SKM-1 (cell line): ENCODE measurements at regions not wholly inside any gene's neighbourhood (a gene's known extent, or its start where the extent isn't known, plus 50 kb on each side); places are given as distances from the start of the nearest gene placed in this dataset.

Experiments used
- DNase-seq: peaks from one replicate; lab custom pipeline; 2025; ENCODE audit not compliant: unreplicated experiment; lab: John Stamatoyannopoulos, UW

DNA sequence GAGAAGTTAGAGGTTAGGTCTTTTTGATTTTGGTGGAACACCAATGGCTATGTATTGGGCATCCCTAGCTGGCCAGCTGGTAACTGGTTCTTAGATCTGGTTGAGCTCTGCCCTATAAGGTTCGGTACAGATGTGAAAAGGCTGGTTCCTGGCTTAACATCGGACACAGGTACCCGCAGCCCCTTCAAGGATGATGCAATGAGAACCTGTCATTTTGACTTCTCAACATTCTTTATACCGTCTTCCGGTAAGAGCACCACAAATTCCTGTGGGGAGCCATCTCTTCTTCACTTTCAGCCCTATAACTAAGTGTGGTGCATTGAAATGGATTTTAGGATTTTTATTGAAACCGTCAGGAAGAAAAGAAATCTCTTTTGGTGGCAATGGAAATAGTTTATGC is 222.8 kb downstream of the ADAMTS9 start:
- DNase-seq: no peak

DNA sequence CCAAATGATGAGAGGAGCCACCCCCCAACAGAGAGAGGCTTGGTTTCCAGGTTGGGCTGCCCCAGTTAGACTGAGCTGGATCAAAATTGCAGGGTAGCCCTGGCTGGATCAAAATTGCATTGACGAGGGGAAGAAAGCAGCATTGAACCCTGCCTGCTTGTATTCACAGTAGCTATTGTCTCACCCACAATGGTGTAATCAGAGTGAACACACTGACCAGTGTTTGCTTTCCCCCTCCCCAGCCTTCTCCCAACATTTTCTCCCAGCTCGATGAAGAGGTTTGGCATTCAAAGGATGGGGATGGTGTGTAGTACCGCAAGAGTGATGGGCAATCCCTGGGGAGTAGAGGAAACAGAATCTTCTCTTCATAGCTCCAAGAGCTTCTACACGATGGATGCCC is 223.8 kb downstream of the ADAMTS9 start:
- no peak for DNase-seq

GRCh38 chr3:64462203-64462602 is 225.6 kb downstream of the ADAMTS9 start:
- no peak for DNase-seq

DNA sequence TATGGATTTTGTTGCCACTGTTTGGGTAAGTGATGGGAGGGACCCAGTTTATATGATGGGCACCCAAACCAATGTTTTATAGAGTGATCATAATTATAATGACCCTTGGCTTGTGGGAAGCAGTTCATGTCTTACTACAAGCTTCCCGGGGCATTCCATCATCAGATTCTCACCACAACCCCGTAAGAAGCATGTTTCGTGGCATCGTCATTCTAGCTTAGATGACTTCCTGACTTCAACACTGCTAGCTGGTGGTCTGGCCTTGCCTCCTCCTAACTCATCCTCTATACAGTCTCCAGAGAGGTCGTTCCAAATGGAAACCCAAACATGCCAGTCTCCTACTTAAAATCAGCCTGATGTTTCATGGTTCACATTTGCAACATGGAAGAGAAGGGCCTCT is 226.9 kb downstream of the ADAMTS9 start:
- no peak for DNase-seq

- DNase-seq: no peak
Observed at GRCh38 chr3:64460141-64460730, 227.6 kb downstream of the ADAMTS9 start.

DNA sequence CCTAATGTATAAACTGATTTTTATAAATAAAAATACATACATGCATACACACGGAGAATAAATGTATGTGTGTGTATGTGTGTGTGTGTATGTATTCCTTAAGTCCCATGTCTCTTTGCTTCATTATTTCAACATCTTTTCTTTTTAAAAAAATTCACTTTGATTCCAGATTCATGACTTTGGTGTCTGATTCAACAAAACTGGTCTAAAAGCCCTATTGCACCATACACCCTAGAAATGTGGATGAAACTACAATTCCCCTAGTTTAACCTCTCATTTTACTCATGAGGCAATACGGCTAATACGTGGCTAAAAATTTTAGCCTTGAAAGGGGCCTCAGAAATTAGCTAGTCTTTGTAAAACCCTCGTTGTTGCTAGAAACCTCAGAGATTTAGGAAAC is 228.1 kb downstream of the ADAMTS9 start:
- DNase-seq: no peak

DNA sequence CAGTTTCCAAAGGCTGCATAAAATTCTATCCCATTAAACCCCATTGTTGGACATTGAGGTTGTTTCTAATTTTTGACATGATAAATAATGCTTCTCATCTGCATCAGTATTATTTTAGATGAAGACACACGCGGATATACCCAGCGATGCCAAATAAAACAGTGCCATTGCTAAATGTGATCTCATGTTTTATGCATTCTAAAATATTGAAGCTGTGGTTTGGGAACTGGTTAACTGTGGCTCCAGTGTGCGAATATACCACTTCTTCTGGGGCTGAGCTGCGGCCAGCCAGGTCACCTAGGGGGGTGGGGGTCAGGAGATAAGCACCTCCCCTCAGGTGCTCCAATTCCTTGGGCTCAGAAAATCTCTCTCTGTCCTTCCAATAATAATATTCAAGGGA is 230.0 kb downstream of the ADAMTS9 start:
- no peak for DNase-seq

DNA sequence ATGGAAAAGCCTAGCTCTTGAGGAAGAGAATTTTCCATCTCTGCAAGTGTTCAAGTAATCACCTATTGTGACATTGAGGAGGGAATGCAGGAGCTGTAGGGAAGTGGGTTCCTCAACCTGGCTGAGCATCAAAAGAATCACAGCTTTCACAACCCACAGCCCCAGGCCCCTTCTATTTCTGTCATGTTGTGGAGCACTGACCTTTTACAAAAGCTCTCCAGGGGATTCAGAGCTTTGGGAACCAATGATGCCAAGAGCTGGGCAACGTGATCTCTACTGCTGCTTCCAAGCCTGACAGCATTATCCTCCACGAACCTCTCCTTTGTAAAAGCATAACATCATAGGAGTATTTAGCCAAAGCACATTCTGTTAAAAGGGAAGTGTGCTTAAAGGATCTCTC is 231.1 kb downstream of the ADAMTS9 start:
- DNase-seq: no peak

GRCh38 chr3:64455351-64455750 is 230.1 kb upstream of the PRICKLE2 start:
- no peak for DNase-seq

- no peak for DNase-seq
Observed at GRCh38 chr3:64454768-64455167, 229.5 kb upstream of the PRICKLE2 start.

DNA sequence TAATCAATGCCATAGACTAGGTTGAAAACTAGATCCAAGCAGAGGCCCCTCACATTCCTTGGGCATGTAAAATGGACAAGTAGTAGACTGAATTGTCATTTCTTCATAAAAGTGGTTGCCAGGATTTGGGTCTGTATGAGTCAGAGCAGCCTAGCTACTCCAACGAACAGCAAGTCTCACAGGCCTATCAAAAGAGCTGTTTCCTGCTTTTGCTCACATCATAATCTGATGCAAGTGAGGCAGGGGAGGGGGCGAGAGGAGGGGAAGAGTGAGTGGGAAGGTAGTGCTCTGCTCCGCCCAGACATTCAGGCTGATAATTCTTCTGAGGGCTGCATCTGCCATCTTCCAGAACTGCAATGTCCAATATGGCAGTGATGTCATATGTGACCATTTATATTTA is 228.9 kb upstream of the PRICKLE2 start:
- DNase-seq: no peak

GRCh38 chr3:64451283-64452012 is 226.2 kb upstream of the PRICKLE2 start:
- no peak for DNase-seq

DNA sequence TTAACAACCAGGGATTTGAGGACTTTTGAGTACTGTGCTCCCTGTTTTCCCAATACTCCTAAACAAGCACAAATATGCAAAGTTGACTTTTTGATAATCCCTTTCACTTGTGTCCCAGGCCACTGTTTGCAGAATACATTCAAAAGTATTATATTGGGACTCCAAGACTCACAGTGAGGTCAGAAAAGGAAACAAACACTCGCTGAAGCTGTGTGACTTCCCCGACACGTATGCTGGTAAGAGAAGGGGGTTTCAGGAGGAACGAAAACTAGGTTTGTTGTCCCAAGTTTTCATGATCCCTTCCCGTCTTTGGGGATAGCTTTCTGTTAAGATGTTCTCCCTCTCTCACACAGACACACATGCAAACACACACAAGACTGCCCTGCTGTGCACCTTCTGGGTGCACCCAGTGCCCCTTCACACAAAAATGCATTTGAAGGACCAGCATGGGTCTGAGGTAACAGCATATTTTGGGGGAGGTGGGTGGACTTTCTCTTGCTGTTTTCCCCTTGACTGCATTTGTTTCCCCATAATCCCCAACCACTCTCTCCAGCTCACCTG is 225.2 kb upstream of the PRICKLE2 start:
- no peak for DNase-seq

DNA sequence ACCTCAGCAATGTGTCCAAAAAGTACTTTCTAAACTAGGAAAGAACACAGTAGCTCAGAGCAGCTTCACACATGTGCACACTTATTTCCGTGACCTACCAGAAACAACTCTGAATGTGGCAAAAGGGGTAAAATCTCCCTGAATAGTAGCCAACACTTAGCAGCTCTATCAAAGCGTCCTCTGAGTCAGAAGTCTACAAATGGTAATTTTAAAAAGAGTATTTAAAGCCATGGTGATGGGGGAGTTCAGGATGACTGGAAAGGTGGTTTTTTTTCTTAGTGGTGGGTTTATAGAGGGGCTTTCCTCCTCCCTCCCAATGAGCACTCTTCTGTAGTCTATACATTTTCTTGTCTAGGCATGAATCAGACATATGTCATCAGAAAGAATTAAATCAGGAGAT is 223.8 kb upstream of the PRICKLE2 start:
- no peak for DNase-seq

DNA sequence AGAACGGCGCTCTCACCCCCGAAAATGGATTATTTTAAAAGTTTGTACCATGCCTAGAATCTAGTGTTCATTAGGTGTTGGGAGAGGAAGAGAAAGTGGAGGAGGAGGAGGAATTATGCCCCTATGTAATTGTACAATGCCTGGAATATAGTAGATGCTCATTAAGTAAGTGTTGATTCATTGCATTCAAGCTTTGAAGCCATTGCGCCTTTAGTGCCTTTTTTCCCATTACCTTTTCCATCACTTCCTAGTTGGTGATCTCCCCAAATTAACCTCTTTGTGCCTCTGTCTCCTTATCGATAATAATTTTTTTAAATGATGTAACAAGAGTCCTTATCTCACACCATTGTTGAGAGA is 220.7 kb upstream of the PRICKLE2 start:
- DNase-seq: no peak

DNA sequence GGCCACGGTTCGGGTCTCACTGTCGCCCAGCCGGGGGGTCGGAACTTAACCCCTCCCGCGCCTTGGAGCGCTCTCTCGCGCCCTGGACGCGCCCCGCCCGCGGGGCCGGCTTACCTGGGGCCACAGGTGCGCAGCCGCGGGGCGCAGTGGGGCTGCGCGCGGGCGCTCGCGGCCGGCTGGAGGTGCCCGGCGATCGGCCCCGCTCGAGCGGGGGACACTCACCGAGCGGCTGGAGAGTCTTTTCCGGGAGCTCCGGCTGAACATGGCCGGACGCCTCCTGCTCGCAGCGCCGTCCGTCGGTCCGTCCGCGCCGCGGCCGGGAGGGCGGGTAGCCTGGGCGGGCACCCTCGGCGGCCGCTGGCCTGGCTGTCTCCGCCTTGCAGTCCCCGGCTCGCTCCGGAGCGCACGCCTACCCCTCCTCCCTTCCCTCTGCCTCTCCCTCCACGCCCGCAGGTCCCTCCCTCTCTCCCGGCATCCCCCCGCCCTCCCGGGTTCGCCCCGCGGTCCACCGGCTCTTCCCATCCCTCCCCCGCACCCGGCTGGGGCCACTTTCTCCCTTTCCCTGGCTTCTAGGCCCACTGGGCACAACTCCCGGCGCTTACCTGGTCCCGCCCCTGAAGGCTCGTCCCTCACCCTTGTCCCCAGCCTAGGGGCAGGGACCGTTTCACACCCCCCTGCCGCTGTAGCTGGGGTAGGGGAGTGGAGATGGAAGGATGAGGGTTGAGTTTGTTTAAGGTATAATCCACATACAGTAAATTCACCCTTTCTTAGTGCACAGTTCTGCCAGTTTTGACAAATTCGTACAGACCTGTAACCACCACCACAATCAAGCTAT is 220.1 kb upstream of the PRICKLE2 start:
- no peak for DNase-seq

DNA sequence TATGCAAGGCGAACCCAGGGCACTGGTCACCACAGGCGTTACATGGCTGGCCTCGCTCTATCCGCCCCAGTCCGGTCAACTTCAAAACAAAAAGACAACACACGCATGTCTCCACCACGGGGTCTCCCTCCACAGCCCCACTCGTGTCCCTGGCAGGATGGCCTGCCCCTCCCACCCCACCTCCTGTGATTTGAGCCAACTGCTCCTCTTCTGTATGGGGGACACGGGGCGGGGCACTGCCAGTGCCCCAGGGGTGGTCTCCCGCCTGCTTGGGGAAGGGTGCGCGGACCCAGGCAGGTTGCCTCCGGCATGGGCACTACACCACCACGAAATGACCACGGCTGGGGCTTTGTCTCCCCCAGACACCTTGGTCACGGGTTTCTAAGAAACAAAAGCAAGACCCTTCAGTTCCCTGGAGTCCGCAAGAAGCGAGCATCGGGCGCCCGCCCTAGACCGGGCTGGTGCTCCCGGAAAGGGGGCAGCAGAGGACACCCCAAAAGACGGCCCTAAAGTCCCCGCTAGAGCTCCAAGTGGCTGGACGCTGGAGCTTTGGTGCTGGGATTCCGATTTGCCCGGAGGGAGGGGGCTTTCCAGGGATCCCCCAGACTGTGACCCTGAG is 219.3 kb upstream of the PRICKLE2 start:
- DNase-seq: no peak

- no peak for DNase-seq
Observed at GRCh38 chr3:64443546-64444381, 218.5 kb upstream of the PRICKLE2 start.

GRCh38 chr3:64441861-64442260 is 216.6 kb upstream of the PRICKLE2 start:
- DNase-seq: no peak

DNA sequence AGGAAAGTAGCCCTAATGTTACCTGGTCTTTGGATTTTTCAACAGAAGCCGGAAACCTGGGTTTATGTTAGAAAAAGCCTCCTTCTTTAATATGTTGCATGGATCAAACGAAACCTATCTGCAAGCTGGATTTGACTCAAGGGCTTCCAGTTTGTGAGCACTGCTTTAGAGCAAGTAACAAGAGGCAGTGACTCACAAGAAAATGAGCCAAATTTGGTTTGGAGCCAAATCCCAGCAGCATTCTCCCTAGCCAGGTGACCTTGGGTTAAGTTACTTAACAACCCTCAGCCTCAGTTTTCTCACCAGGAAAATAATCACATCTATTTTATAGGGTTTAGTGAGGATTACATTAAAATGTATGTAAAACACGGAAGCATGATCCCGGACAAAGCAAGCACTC is 215.2 kb upstream of the PRICKLE2 start:
- no peak for DNase-seq

GRCh38 chr3:64438812-64439211 is 213.5 kb upstream of the PRICKLE2 start:
- no peak for DNase-seq
